ENCODE measurements at regions not wholly inside any gene's neighbourhood (a gene's known extent, or its start where the extent isn't known, plus 50 kb on each side); places are given as distances from the start of the nearest gene placed in this dataset.

GRCh38 chr15:26212109-26212508, 349.0 kb upstream of the ATP10A start:
- Mint-ChIP-seq H3K9me3 (ENCODE audit: unreplicated experiment) (peaks cover 4% of the 10 kb centered on the region), H3K4me1 (ENCODE audit: low read depth, unreplicated experiment) (no peaks in the 10 kb centered on the region), H3K27ac (ENCODE audit: unreplicated experiment) (no peak overlapping the region), H3K27me3 (ENCODE audit: unreplicated experiment) (no peaks in the 10 kb centered on the region), H3K36me3 (ENCODE audit: unreplicated experiment) (peaks cover 4% of the 10 kb centered on the region), H3K4me3 (ENCODE audit: unreplicated experiment) (no peak overlapping the region)
- no peak for DNase-seq
- no peak for TF ChIP-seq CTCF (IDR thresholded peaks at IDR 0.05; ENCODE audit: partially characterized antibody, unreplicated experiment)

- no peaks in the 10 kb centered on the region for H3K27me3 Mint-ChIP-seq (ENCODE audit: unreplicated experiment)
- TF ChIP-seq CTCF (IDR thresholded peaks at IDR 0.05; ENCODE audit: partially characterized antibody, unreplicated experiment): no peak
- no peak overlapping the region for H3K4me3 Mint-ChIP-seq (ENCODE audit: unreplicated experiment)
- peaks cover 4% of the 10 kb centered on the region for H3K36me3 Mint-ChIP-seq (ENCODE audit: unreplicated experiment)
- no peak overlapping the region for H3K27ac Mint-ChIP-seq (ENCODE audit: unreplicated experiment)
- no peak for DNase-seq
- H3K9me3 Mint-ChIP-seq (ENCODE audit: unreplicated experiment): peaks cover 3% of the 10 kb centered on the region
- H3K4me1 Mint-ChIP-seq (ENCODE audit: low read depth, unreplicated experiment): no peaks in the 10 kb centered on the region
These were observed 347.9 kb upstream of the ATP10A start for GRCh38 chr15:26210980-26211379.

- peaks cover 1% of the 10 kb centered on the region for H3K9me3 Mint-ChIP-seq (ENCODE audit: unreplicated experiment)
- H3K4me1 Mint-ChIP-seq (ENCODE audit: low read depth, unreplicated experiment): peaks cover 6% of the 10 kb centered on the region
- H3K27me3 Mint-ChIP-seq (ENCODE audit: unreplicated experiment): no peaks in the 10 kb centered on the region
- H3K36me3 Mint-ChIP-seq (ENCODE audit: unreplicated experiment): no peaks in the 10 kb centered on the region
- H3K4me3 Mint-ChIP-seq (ENCODE audit: unreplicated experiment): no peak overlapping the region
- TF ChIP-seq CTCF (IDR thresholded peaks at IDR 0.05; ENCODE audit: partially characterized antibody, unreplicated experiment): no peak
- DNase-seq: no peak
- no peak overlapping the region for H3K27ac Mint-ChIP-seq (ENCODE audit: unreplicated experiment)
These were observed 338.2 kb upstream of the ATP10A start for GRCh38 chr15:26201177-26201858.

- no peaks in the 10 kb centered on the region for H3K27me3 Mint-ChIP-seq (ENCODE audit: unreplicated experiment)
- peaks cover 1% of the 10 kb centered on the region for H3K9me3 Mint-ChIP-seq (ENCODE audit: unreplicated experiment)
- no peak for TF ChIP-seq CTCF (IDR thresholded peaks at IDR 0.05; ENCODE audit: partially characterized antibody, unreplicated experiment)
- H3K4me3 Mint-ChIP-seq (ENCODE audit: unreplicated experiment): no peak overlapping the region
- H3K4me1 Mint-ChIP-seq (ENCODE audit: low read depth, unreplicated experiment): peaks cover 6% of the 10 kb centered on the region
- H3K36me3 Mint-ChIP-seq (ENCODE audit: unreplicated experiment): no peaks in the 10 kb centered on the region
- no peak for DNase-seq
- no peak overlapping the region for H3K27ac Mint-ChIP-seq (ENCODE audit: unreplicated experiment)
These were observed 337.3 kb upstream of the ATP10A start for GRCh38 chr15:26200427-26200826.

- Mint-ChIP-seq H3K36me3 (ENCODE audit: unreplicated experiment) (no peaks in the 10 kb centered on the region), H3K27ac (ENCODE audit: unreplicated experiment) (no peak overlapping the region), H3K27me3 (ENCODE audit: unreplicated experiment) (no peaks in the 10 kb centered on the region), H3K4me1 (ENCODE audit: low read depth, unreplicated experiment) (peaks cover 6% of the 10 kb centered on the region), H3K9me3 (ENCODE audit: unreplicated experiment) (no peaks in the 10 kb centered on the region), H3K4me3 (ENCODE audit: unreplicated experiment) (no peak overlapping the region)
- TF ChIP-seq CTCF (IDR thresholded peaks at IDR 0.05; ENCODE audit: partially characterized antibody, unreplicated experiment): no peak
- DNase-seq: no peak
These were observed 334.6 kb upstream of the ATP10A start for GRCh38 chr15:26197719-26198118.
